GM12892 (cell line): ENCODE measurements at regions not wholly inside any gene's neighbourhood (a gene's known extent, or its start where the extent isn't known, plus 50 kb on each side); places are given as distances from the start of the nearest gene placed in this dataset.

ENCODE experiments used
- DNase-seq: peaks from one replicate; pipeline ENCODE4 v3.0.0; 2011; ENCODE audit not compliant: insufficient read length
- FAIRE-seq: peaks from 2 replicates; lab custom pipeline; 2011; peaks lifted over from hg19 to GRCh38; lab: Jason Lieb, UNC
- POLR2A ChIP-seq: IDR thresholded peaks from 2 replicates; pipeline ENCODE4 v1.6.1; 2011; ENCODE audit warnings: low read depth, low read length, control low read depth
- POLR2AphosphoS5 ChIP-seq: IDR thresholded peaks from 2 replicates; pipeline ENCODE4 v1.6.1; 2011; ENCODE audit warnings: low read depth, low read length, control low read depth
- TAF1 ChIP-seq: IDR thresholded peaks from 2 replicates; pipeline ENCODE4 v1.6.1; 2011; ENCODE audit warnings: low read depth, mild to moderate bottlenecking, control low read depth, low read length, borderline replicate concordance

- FAIRE-seq (no peak), DNase-seq (no peak)
- TF ChIP-seq POLR2A (no peak), POLR2AphosphoS5 (no peak), TAF1 (no peak)
These were observed 264.8 kb downstream of the TBL1XR1 start for GRCh38 chr3:176932433-176932832.

GRCh38 chr3:176931991-176932390, 265.3 kb downstream of the TBL1XR1 start:
- TF ChIP-seq POLR2AphosphoS5 = no peak
- TF ChIP-seq POLR2A = no peak
- TF ChIP-seq TAF1 = no peak
- FAIRE-seq (no peak), DNase-seq (no peak)

DNA sequence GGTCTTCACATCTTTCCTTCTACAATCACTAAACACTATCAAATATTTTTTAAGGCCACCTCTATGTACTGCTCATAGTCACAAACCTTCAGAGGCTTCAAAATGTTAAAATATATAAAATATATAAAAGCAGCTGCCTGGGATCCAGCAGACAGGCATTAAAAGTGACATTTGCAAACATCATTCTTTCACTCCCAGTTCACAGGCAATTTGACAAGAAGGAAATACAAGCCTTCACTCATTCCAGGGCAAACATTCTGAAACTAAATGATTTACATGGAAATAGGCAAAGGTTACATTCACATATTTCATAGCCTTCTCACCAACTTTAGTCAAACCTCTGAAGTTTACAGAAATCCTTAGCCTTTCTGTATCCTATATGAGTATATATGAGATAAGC, 266.3 kb downstream of the TBL1XR1 start:
- TF ChIP-seq POLR2A (no peak), POLR2AphosphoS5 (no peak), TAF1 (no peak)
- FAIRE-seq (no peak), DNase-seq (no peak)

DNA sequence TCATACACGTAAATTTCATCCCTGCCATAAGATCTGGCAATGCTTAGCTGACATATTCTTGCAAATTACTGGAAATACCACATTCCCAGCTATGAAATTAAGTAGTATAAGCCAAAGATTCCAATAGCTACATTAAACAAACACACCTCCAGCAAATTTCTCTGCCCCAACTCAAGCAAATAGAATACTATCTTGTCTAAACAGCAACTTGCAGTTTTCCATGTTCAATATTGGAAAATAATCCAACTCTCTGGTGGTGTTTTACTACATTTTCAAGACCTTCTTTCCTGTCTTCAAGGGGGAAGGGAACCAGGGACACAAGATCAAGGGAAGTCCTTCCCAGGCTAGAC, 268.7 kb downstream of the TBL1XR1 start:
- TF ChIP-seq TAF1 (no peak), POLR2AphosphoS5 (no peak), POLR2A (no peak)
- FAIRE-seq = no peak
- DNase-seq = no peak

DNA sequence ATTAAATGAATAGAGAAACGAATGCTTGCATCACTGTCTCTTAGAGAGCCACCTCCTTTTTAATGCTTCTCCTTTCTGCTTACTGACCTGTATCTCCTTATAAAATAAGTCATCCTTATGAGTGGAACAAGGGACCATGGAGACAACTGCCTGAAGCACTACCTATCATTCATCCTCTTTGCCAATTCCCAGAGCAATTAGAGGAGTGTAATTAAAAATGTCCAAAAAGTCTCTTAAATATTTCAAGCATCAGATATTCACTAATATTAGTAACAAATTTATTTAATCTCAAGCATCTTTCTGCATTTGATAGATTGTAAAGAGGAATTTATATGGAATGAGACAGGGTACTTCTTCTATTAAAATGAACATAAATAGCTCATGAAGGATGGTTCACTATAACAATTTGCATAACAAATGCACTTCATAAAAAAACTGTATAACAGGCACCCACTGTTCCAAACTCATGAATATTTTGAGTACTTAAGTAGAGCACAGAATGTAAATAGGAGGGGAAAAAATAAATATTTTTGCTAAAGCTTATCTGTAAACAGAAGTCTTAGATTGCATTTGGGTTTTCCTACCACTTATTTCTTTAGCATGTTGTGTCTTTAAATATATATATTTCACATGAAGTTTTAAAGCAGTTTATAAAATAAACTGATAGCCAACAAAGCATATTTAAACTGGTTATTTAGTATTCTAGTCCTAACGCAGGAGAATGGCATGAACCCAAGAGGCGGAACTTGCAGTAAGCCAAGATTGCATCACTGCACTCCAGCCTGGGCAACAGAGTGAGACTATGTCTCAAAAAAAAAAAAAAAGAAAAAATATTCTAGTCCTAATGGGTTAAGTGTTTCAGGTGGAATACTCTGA, 269.3 kb downstream of the TBL1XR1 start:
- FAIRE-seq (no peak), DNase-seq (no peak)
- no peak for TF ChIP-seq POLR2AphosphoS5
- TF ChIP-seq TAF1 = no peak
- no peak for TF ChIP-seq POLR2A

GRCh38 chr3:176927280-176927679, 270.0 kb downstream of the TBL1XR1 start:
- DNase-seq = no peak
- no peak for TF ChIP-seq POLR2AphosphoS5
- no peak for TF ChIP-seq TAF1
- no peak for TF ChIP-seq POLR2A
- no peak for FAIRE-seq

DNA sequence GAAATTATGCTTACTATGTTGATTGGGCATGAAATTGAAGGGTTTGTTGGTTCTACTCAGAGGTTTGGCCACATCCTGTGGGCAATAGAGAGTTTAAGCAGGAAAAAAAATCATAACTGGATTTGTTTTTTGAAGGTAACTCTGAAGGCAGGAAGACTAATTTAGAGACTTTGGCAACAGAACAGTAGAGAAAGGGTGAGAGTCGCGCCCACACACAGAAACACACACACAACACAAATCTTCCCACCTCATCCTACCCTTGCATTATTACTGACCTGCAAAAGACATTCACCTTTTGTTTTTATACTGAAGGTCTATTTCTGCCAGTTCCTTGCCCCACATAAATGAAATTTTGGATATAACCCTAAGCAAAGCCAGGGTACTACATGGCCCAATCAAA, 270.6 kb downstream of the TBL1XR1 start:
- TF ChIP-seq TAF1 = no peak
- no peak for DNase-seq
- FAIRE-seq = no peak

DNA sequence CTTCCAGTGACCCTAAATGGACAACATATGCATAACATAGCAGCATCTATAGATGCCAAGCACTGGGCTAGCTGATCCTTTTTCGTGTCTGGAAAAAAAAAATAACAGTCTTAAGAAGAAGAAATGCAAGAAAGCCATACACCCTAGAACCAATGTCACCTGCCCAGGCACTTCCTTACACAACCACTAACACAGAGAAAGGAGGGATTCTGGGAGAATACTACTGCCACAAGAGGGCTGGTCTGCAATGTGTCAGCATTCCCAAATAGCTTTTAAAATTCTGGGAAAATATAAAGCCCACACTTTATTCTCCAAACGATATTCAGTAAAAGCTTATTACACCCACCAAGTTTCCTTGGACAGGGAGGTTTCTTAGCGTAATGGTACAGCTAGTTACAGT, 271.2 kb downstream of the TBL1XR1 start:
- DNase-seq (no peak), FAIRE-seq (no peak)
- no peak for TF ChIP-seq POLR2AphosphoS5
- TF ChIP-seq TAF1 = no peak
- no peak for TF ChIP-seq POLR2A

- no peak for FAIRE-seq
- TF ChIP-seq POLR2AphosphoS5 (no peak), POLR2A (no peak), TAF1 (no peak)
- DNase-seq = no peak
These were observed 276.5 kb downstream of the TBL1XR1 start for GRCh38 chr3:176920766-176921160.

- TF ChIP-seq TAF1 (no peak), POLR2AphosphoS5 (no peak), POLR2A (no peak)
- no peak for DNase-seq
- FAIRE-seq = no peak
These were observed 277.2 kb downstream of the TBL1XR1 start for GRCh38 chr3:176919836-176920765.

- TF ChIP-seq POLR2AphosphoS5 = no peak
- TF ChIP-seq POLR2A = no peak
- TF ChIP-seq TAF1 = no peak
- DNase-seq (no peak), FAIRE-seq (no peak)
These were observed 280.5 kb downstream of the TBL1XR1 start for GRCh38 chr3:176916777-176917176.
